ENCODE measurements at regions not wholly inside any gene's neighbourhood (a gene's known extent, or its start where the extent isn't known, plus 50 kb on each side); places are given as distances from the start of the nearest gene placed in this dataset.
A peak's percentile ranks its signal among the peaks of the same experiment; 100 is the strongest.
"Not testable (repeated sequence)": the region's sequence is repeated elsewhere in the genome, so short reads cannot be mapped to it uniquely, and the experiment has no call there.

GRCh38 chr1:227415115-227415790 is 97.0 kb upstream of the CDC42BPA start:
- DNase-seq (ENCODE audit: low spot score) = no peak

GRCh38 chr1:227411066-227411465 is 92.8 kb upstream of the CDC42BPA start:
- DNase-seq (ENCODE audit: low spot score) = no peak

GRCh38 chr1:227406332-227406731 is 88.0 kb upstream of the CDC42BPA start:
- DNase-seq (ENCODE audit: low spot score) = not testable (repeated sequence)

- no peak for DNase-seq (ENCODE audit: low spot score)
Observed at GRCh38 chr1:227403535-227403934, 85.2 kb upstream of the CDC42BPA start.

GRCh38 chr1:227401562-227402342 is 83.5 kb upstream of the CDC42BPA start:
- DNase-seq (ENCODE audit: low spot score) = no peak

DNA sequence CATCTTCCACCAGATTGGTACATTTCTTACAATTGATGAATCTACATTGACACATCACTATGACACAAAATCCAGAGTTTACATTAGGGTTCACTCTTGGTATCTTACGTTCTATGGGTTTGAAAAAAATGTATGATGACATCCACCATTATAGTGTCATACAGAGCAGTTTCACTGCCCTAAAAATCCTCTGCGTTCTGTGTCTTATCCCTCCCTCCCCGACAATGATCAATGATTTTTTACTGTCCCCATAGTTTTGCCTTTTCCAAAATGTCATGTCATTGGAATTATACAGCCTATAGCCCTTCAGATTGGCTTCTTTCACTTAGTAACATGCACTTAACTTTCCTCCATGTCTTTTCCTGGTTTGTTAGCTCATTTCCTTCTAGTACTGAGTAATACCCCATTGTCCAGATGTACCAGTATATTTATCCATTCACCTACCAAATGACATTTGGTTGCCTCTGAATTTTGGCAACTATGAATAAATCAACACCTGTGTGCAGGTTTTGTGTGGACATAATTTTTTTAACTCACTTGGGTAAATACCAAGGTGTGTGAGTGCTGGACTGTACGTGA is 80.9 kb upstream of the CDC42BPA start:
- DNase-seq (ENCODE audit: low spot score) = no peak

GRCh38 chr1:227397354-227397978 is 79.2 kb upstream of the CDC42BPA start:
- no peak for DNase-seq (ENCODE audit: low spot score)

DNA sequence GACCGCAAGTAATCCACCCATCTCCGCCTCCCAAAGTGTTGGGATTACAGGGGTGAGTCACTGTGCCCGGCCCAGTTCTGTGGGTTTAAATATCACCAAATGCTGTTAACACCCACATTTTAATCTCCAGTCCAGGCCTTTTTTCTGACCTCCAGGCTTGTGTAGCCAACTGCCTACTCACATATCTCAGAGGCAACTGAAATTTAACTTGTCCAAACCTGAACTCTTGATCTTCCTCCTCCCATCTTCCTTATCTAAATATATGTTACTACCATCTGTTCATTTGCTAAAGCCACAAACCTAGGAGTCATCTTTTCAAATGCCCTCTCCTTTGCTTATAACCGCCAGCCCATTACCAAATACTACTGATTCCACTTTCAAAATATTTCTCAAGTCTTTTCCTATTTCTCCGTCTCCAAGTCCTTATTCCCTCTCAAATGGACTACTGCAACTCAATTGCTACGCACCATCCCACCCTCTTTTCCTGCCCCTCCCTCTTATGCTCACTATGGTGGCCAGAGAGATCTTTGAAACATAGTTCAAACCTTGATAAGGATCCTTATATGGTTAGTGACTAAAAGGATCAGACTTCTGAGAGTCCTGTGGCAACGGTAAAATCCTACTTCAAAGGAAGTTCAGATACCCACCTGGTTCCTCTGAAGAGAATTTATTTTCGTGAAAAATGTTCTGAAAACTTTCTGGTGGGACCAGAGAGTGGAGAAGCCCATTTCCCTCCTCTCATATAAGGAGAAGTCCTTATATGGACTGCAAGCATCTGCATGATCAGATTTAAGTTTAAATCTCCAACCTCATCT is 78.5 kb upstream of the CDC42BPA start:
- DNase-seq (ENCODE audit: low spot score) = no peak

GRCh38 chr1:227395426-227396028 is 77.2 kb upstream of the CDC42BPA start:
- DNase-seq (ENCODE audit: low spot score) = no peak

GRCh38 chr1:227392984-227393764 is 74.9 kb upstream of the CDC42BPA start:
- no peak for DNase-seq (ENCODE audit: low spot score)

DNA sequence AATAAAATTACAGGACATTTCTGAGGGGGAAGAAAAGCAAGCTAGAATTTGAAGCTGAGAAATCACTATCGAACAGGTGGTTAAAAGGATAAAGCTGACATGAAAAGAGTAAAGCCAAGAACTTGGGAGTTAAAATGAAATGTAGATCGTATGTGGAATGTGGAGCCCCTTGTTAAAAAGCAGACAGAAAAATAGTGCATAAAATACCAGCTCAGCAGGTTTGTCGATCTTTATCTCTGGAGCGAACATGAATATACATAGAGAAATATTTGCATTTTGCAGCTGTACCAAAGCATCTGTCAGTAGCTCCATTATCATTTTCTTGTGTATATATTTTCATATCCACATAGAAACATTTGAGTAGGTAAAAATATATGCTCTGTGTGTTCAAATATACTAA is 73.6 kb upstream of the CDC42BPA start:
- DNase-seq (ENCODE audit: low spot score) = no peak

DNA sequence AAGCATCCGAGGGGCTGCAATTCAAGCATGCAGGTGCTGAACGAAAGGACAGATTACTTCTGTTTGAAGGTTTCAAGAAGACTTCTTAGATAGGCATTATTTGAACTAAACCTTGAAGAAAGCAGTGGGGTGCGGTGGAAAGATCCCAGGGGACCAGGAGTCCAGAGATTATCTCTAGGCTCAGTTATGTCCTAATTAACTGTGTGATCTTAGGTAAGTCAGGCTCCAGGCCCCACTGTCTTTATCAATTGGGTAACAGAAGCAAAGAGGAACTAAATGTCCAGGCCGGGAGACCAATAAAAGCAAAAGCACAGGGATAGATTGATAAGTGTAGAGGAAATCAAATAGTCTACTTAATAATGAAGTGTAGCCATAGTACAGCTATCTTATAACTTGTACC is 72.9 kb upstream of the CDC42BPA start:
- no peak for DNase-seq (ENCODE audit: low spot score)

GRCh38 chr1:227390525-227390924 is 72.2 kb upstream of the CDC42BPA start:
- DNase-seq (ENCODE audit: low spot score) = no peak

GRCh38 chr1:227388214-227389168 is 70.2 kb upstream of the CDC42BPA start:
- DNase-seq (ENCODE audit: low spot score) = no peak

- DNase-seq (ENCODE audit: low spot score) = no peak
Observed at GRCh38 chr1:227379555-227379892, 61.2 kb upstream of the CDC42BPA start.

GRCh38 chr1:227378871-227379554 is 60.7 kb upstream of the CDC42BPA start:
- DNase-seq (ENCODE audit: low spot score) = no peak

GRCh38 chr1:227378181-227378580 is 59.9 kb upstream of the CDC42BPA start:
- no peak for DNase-seq (ENCODE audit: low spot score)

DNA sequence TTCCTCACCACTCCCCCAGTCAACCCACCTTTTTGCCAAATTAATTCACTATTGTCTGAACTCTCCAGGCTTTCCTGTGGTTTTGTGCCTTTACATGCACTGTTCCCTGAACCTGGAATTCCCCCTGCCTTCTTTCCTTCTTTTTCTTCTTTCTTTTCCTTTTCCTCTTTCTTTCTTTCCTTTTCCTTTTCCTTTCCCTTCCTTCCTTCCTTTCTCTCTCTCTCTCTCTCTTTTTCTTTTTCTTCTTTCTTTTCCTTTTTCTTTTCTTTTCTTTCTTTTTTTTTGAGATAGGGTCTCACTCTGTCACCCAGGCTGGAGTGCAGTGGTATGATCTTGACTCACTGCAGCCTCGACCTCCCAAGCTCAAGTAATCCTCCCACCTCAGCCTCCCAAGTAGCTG is 56.6 kb upstream of the CDC42BPA start:
- no peak for DNase-seq (ENCODE audit: low spot score)

GRCh38 chr1:227372726-227373130 is 54.4 kb upstream of the CDC42BPA start:
- DNase-seq (ENCODE audit: low spot score) = peak; percentile 57

Measured in Ammon's horn (tissue), 1 donor.